Stimulated activated memory B cell treated with anti-CD40 and anti-IgM and Interleukin-4, amounts not matched to agents 10 μg/mL and 1 μg/mL and 100 μg/mL, for 72 hours (primary cell): ENCODE measurements at regions not wholly inside any gene's neighbourhood (a gene's known extent, or its start where the extent isn't known, plus 50 kb on each side); places are given as distances from the start of the nearest gene placed in this dataset.

Source experiments
- ATAC-seq: fragments of 150-1000 bp; cut with Tn5 transposase; 2 replicates; pipeline ENCODE4 v1.10.0; 2021
- H3K27ac Mint-ChIP-seq: one replicate; pipeline ENCODE4 v1.8.0; 2022; ENCODE audit warnings: mild to moderate bottlenecking, mixed read lengths
- H3K27me3 Mint-ChIP-seq: one replicate; pipeline ENCODE4 v1.8.0; 2022; ENCODE audit warnings: mixed read lengths
- H3K36me3 Mint-ChIP-seq: one replicate; pipeline ENCODE4 v1.8.0; 2022; ENCODE audit warnings: mixed read lengths
- H3K4me1 Mint-ChIP-seq: one replicate; pipeline ENCODE4 v1.8.0; 2022; ENCODE audit warnings: mixed read lengths
- H3K4me3 Mint-ChIP-seq: one replicate; pipeline ENCODE4 v1.8.0; 2022; ENCODE audit warnings: mild to moderate bottlenecking, moderate library complexity, mixed read lengths
- H3K9me3 Mint-ChIP-seq: one replicate; pipeline ENCODE4 v1.8.0; 2022; ENCODE audit warnings: mixed read lengths

- peaks cover 10% of the 10 kb centered on the region for H3K9me3 Mint-ChIP-seq
- H3K4me3 Mint-ChIP-seq, result no peak overlapping the region
- H3K27me3 Mint-ChIP-seq, result peaks cover 14% of the 10 kb centered on the region
- H3K27ac Mint-ChIP-seq, result no peak overlapping the region
- ATAC-seq, result no peak
- H3K4me1 Mint-ChIP-seq, result no peaks in the 10 kb centered on the region
- H3K36me3 Mint-ChIP-seq, result no peaks in the 10 kb centered on the region
These were observed 652.6 kb upstream of the KLF4 start for GRCh38 chr9:108142142-108142503.

- H3K4me1 Mint-ChIP-seq, result no peaks in the 10 kb centered on the region
- no peaks in the 10 kb centered on the region for H3K36me3 Mint-ChIP-seq
- no peak for ATAC-seq
These were observed 650.3 kb upstream of the KLF4 start for GRCh38 chr9:108139900-108140299.

GRCh38 chr9:108138516-108138915 lies 648.9 kb upstream of the KLF4 start:
- Mint-ChIP-seq H3K27ac (no peak overlapping the region), H3K27me3 (peaks cover 7% of the 10 kb centered on the region), H3K4me1 (no peaks in the 10 kb centered on the region), H3K9me3 (no peaks in the 10 kb centered on the region), H3K36me3 (no peaks in the 10 kb centered on the region), H3K4me3 (no peak overlapping the region)
- no peak for ATAC-seq

More at GRCh38 chr9:108139900-108140299, 650.3 kb upstream of the KLF4 start:
- Mint-ChIP-seq H3K4me3 (no peak overlapping the region), H3K9me3 (no peaks in the 10 kb centered on the region), H3K27ac (no peak overlapping the region), H3K27me3 (peaks cover 7% of the 10 kb centered on the region)

DNA sequence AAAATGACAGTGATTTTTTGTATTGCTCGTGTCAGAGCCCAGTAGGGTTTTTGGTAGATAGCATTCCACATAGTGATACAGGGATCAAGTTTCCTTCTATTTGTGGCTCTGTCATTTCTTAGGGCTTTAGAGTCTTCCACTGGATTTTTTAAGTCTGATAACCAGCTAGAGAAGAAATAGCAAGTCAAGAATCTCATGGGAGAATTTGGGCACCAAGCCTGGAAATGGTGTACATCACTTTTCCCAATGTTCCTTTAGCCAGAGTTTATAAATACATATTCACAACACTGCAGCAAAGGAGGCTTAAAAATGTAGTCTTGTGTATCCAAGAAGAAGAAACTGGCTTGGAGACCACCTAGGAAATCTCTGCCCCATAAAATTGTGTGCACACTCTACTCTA lies 647.1 kb upstream of the KLF4 start:
- ATAC-seq, result no peak
- no peaks in the 10 kb centered on the region for H3K36me3 Mint-ChIP-seq
- no peak overlapping the region for H3K4me3 Mint-ChIP-seq
- no peak overlapping the region for H3K27ac Mint-ChIP-seq
- H3K27me3 Mint-ChIP-seq, result peaks cover 7% of the 10 kb centered on the region
- no peaks in the 10 kb centered on the region for H3K9me3 Mint-ChIP-seq
- no peaks in the 10 kb centered on the region for H3K4me1 Mint-ChIP-seq

DNA sequence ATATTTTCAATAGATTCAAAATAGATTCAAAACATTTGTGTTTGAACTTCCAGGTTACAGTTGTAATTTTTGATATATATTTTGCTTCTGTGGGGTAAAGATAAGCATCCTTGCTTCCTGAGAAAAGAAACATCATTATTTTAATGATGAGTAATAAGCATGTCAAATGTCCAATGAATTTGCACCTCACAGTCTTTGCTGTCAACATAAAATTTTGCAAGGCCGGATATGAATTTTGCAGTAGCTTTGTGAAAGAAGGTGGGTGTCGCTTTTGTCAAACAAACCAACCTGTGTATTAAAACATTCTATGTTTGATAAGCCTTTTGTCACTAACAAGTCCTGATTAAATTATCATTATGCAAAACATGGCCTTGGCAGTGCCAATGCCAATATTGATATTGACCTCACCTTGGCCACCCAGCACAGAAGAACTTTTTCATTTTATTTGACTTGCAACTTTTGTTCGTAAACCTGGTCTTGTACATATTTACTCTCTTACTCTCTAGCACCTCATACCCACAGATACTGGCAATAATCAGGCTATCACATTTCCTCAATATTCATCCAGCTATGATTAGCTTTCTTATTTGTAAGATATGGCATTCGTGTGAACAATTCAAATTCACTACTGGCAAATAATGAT lies 645.0 kb upstream of the KLF4 start:
- Mint-ChIP-seq H3K9me3 (no peaks in the 10 kb centered on the region), H3K27me3 (peaks cover 7% of the 10 kb centered on the region), H3K36me3 (no peaks in the 10 kb centered on the region), H3K4me1 (no peaks in the 10 kb centered on the region), H3K27ac (no peak overlapping the region), H3K4me3 (no peak overlapping the region)
- no peak for ATAC-seq

GRCh38 chr9:108133680-108134079 lies 644.1 kb upstream of the KLF4 start:
- Mint-ChIP-seq H3K36me3 (no peaks in the 10 kb centered on the region), H3K4me3 (no peak overlapping the region), H3K4me1 (no peaks in the 10 kb centered on the region), H3K27me3 (peaks cover 7% of the 10 kb centered on the region), H3K9me3 (no peaks in the 10 kb centered on the region), H3K27ac (no peak overlapping the region)
- ATAC-seq, result no peak

GRCh38 chr9:108133101-108133500 lies 643.5 kb upstream of the KLF4 start:
- H3K4me1 Mint-ChIP-seq, result no peaks in the 10 kb centered on the region
- H3K36me3 Mint-ChIP-seq, result no peaks in the 10 kb centered on the region
- no peak overlapping the region for H3K4me3 Mint-ChIP-seq
- no peak for ATAC-seq
- H3K27me3 Mint-ChIP-seq, result peaks cover 3% of the 10 kb centered on the region
- no peaks in the 10 kb centered on the region for H3K9me3 Mint-ChIP-seq
- H3K27ac Mint-ChIP-seq, result no peak overlapping the region

DNA sequence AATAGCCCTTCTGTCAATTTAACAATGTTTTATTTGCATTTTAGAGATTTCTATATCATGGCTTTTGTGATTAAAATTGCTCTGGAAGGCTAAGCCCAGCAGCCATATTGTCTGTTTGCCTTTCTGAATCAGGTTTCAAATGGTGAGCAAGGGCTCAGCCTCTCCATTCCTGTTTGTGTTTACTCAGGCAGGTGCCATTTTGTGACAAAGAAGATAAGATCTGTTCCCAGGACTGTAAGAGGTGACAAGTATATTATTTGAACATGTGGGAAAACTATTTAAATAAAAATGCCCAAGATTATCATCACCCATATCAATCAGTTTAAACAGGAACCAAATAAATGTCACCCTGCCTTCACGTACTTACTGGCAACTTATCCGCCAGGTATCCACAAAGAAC lies 641.3 kb upstream of the KLF4 start:
- no peaks in the 10 kb centered on the region for H3K4me1 Mint-ChIP-seq
- no peak overlapping the region for H3K4me3 Mint-ChIP-seq
- no peak overlapping the region for H3K27ac Mint-ChIP-seq
- H3K36me3 Mint-ChIP-seq, result no peaks in the 10 kb centered on the region
- H3K9me3 Mint-ChIP-seq, result no peaks in the 10 kb centered on the region
- no peaks in the 10 kb centered on the region for H3K27me3 Mint-ChIP-seq
- ATAC-seq, result no peak

GRCh38 chr9:108125625-108126024 lies 636.1 kb upstream of the KLF4 start:
- Mint-ChIP-seq H3K9me3 (peaks cover 3% of the 10 kb centered on the region), H3K4me1 (no peaks in the 10 kb centered on the region), H3K36me3 (no peaks in the 10 kb centered on the region), H3K27ac (no peak overlapping the region), H3K4me3 (no peak overlapping the region), H3K27me3 (peaks cover 6% of the 10 kb centered on the region)
- no peak for ATAC-seq

DNA sequence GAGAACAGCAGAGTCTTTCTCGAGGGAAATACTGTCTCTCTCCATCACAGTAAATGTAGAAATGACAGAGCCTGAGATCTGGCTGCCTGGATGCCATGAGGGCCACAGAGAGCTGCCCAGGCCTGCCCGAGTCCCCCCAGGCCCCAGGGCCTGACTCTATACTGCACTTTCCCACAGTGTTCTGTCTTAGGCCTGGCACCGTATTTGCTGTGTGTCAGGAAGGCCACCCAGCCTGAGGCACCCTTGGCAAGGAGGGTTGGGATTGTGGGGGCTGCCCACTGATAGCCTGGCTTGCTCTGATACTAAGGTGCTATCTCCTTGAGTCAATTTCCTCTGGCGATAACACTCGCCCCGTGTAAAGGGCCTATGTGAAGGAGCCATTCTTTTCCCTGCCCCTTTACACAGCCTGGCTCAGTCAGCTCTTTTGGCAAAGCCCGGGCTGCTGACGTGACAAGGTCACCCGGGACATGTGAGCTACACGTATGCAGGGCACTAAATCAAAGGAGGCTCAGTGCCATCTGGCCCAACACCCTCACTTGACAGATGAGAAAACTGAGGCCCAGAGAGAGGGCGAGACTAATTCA lies 630.1 kb upstream of the KLF4 start:
- H3K9me3 Mint-ChIP-seq, result no peaks in the 10 kb centered on the region
- peaks cover 6% of the 10 kb centered on the region for H3K27me3 Mint-ChIP-seq
- no peak overlapping the region for H3K27ac Mint-ChIP-seq
- no peak overlapping the region for H3K4me3 Mint-ChIP-seq
- H3K36me3 Mint-ChIP-seq, result no peaks in the 10 kb centered on the region
- no peak for ATAC-seq
- peaks cover 5% of the 10 kb centered on the region for H3K4me1 Mint-ChIP-seq

DNA sequence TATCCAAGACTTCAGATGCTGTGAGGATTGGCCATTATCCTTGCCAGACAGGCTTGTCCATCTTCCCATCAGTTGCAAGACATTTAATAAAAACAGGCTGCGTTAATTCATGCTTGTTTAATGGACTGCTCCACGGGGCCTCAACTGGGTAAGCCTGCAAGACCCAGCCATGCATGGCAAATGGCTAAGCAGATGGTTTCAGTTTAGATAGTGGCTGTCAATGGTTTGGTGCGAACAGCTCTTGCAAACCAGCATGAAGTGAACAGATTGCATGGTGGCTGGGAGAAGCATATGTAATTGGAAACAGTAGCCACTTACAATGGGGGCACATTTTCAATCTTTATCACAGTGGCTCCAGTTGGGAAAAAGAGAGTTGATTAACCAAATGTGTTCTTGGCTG lies 628.2 kb upstream of the KLF4 start:
- Mint-ChIP-seq H3K27me3 (no peaks in the 10 kb centered on the region), H3K27ac (no peak overlapping the region), H3K36me3 (no peaks in the 10 kb centered on the region), H3K4me3 (no peak overlapping the region), H3K9me3 (no peaks in the 10 kb centered on the region), H3K4me1 (peaks cover 5% of the 10 kb centered on the region)
- no peak for ATAC-seq

DNA sequence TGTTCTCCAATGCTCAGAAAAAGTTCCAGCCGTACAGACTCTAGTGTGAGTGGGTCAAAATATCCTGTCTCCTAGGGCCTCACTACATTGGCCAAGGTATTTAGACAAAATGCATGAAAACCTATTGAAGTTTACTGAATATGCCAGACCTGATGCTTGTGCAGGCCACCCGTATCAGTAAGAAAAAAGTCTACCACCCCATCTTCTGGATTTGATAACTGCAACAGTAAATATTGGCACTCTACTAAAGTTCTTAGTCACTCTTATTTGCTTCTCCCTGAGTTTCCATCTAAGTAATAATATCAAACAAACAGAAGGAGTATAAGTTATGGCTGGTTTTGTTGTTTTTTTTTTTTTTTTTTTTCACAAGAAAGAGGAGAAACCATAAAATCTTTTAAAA lies 627.7 kb upstream of the KLF4 start:
- Mint-ChIP-seq H3K4me1 (peaks cover 5% of the 10 kb centered on the region), H3K36me3 (no peaks in the 10 kb centered on the region), H3K27ac (no peak overlapping the region), H3K9me3 (no peaks in the 10 kb centered on the region), H3K27me3 (no peaks in the 10 kb centered on the region), H3K4me3 (no peak overlapping the region)
- no peak for ATAC-seq

GRCh38 chr9:108113596-108113995 lies 624.0 kb upstream of the KLF4 start:
- Mint-ChIP-seq H3K9me3 (no peaks in the 10 kb centered on the region), H3K4me1 (peaks cover 5% of the 10 kb centered on the region), H3K27ac (no peak overlapping the region), H3K27me3 (no peaks in the 10 kb centered on the region), H3K4me3 (no peak overlapping the region), H3K36me3 (no peaks in the 10 kb centered on the region)
- ATAC-seq, result no peak

- Mint-ChIP-seq H3K4me3 (no peak overlapping the region), H3K36me3 (no peaks in the 10 kb centered on the region), H3K27me3 (no peaks in the 10 kb centered on the region), H3K27ac (no peak overlapping the region), H3K9me3 (no peaks in the 10 kb centered on the region), H3K4me1 (no peaks in the 10 kb centered on the region)
- ATAC-seq, result no peak
These were observed 620.5 kb upstream of the KLF4 start for GRCh38 chr9:108109927-108110690.

GRCh38 chr9:108108852-108109448 lies 619.4 kb upstream of the KLF4 start:
- no peaks in the 10 kb centered on the region for H3K9me3 Mint-ChIP-seq
- H3K4me3 Mint-ChIP-seq, result no peak overlapping the region
- no peaks in the 10 kb centered on the region for H3K27me3 Mint-ChIP-seq
- H3K4me1 Mint-ChIP-seq, result no peaks in the 10 kb centered on the region
- H3K36me3 Mint-ChIP-seq, result no peaks in the 10 kb centered on the region
- ATAC-seq, result no peak
- no peak overlapping the region for H3K27ac Mint-ChIP-seq
